ENCODE measurements at regions not wholly inside any gene's neighbourhood (a gene's known extent, or its start where the extent isn't known, plus 50 kb on each side); places are given as distances from the start of the nearest gene placed in this dataset.
"Not testable (repeated sequence)": the region's sequence is repeated elsewhere in the genome, so short reads cannot be mapped to it uniquely, and the experiment has no call there.

DNA sequence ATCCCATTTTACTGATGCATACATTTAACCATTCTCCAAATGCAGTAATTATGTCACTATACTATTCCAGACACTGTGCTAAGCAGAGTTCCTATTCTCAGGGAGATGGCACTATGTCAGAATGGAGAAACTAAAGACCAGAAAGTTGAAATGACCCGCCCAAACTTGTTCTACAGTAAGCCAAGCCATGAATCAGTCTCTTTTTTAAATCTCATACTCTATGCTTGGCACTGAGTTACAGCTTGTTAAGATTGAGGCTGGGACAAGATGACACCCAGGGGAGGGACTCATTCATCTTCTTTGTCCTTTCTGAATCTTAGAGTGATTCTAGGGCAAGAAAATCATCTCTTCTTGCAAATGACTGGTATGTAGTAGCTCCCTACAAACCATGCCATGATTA lies 247.0 kb upstream of the CCL2 start:
- intact Hi-C loops (cut with DNase I): no loop called here
- no peak for DNase-seq (ENCODE audit: low spot score)

DNA sequence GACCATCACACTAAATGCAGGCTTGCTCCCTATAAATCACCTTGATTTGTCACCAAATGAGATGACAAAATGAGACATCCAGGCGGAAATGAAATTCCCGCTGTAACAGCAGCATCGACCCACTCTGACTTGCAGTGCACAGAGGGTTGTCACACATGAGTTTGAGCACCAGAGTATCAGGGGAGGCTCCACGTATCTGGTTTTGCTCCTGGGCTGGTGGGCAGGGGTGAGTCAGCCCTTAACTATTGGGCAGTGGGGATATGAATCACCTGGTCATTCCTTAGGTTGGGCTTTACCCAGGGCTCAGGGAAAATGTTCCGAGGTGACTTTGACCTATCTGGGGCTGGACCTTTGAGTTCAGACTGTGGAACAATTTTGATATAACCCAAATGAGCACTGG lies 245.2 kb upstream of the CCL2 start:
- DNase-seq (ENCODE audit: low spot score): no peak
- intact Hi-C loops (cut with DNase I): no loop called here

DNA sequence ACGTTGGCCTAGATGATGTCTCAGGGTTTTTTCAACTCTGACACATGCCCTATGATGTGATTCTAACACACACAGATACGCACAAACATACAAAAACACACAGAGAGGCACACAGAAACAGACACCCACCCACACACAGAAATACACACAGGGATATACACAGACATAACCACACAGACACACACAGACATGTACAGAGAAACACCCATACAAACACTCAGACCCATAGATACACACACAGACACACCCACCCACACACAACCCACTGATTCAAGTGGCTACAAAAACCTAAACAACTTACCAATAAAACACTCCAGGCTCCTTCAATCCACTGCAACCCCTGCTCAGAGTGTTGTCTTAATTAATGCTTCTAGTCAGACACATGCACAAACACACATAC lies 244.6 kb upstream of the CCL2 start:
- DNase-seq (ENCODE audit: low spot score): no peak
- intact Hi-C loops (cut with DNase I): no loop called here

DNA sequence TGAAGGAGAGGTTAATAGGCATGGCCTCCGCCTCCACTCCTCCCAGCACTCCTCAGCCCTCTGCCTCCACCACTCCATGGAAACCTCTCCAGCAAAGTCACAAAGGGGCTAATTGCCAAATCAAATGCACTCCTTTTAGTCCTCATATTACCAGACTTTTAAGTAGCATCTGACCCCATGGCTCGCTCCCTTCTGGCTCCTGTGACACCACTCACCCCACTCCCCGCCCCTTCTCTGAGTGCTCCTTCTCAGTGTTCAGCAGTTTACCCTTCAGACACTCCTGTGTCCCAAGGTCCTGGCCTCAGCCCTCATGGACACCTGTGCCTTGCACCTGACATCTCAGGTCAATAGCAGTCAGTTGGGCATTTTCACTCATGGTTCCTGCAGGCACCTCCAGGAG lies 243.5 kb upstream of the CCL2 start:
- intact Hi-C loops (cut with DNase I): no loop called here

DNA sequence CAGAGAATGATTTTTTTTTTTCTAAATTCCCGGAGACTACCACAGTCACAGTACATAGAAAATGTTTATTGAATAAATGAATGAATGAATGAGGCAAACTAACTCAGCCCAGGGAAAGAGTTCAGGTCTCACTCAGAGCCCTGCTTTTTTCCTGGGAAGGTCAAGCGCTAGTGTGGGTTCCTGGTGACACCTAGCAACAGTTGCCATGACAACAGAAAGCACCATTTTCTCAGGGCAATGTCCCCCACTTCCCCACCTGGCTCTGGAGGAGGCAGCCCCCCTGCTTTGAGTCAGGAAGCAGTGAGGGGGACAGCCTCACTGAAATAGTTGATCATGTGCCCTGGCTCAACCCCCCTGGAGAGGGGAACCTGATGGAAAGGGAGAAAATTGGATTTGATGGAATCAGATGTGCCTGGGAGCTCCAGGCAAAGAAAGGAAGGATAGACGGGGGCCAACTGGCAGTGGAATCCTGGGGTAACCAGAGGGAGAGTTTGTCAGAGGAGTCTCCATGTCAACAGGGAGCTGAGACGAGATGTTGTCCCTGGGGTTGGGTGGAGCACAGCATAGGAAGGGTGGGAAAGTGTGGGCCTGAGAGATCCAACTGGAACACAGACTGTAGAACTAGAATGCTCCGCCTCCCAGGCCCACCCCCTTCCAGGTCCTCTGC lies 242.2 kb upstream of the CCL2 start:
- intact Hi-C loops (cut with DNase I): no loop called here

More for the DNA sequence above, 243.5 kb upstream of the CCL2 start:
- no peak for DNase-seq (ENCODE audit: low spot score)

DNA sequence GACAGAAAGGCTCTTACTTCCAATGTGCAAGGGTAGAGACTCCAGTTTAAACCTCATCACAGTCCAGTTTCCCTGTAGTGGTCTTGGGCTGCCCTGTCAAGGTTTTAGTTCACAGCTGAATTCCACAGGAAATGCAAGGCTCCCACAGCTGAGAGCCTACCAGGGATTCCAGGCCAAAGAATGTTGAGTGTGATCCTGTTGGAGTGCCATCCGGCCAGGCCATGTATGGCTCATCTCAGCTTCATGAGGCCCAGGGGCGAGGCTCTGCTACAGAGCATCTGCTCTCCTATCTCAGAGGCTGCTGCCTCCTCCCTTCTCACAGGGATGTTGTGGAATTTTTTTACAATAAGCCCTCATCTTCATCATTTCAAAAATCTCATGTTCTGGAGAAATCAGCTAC lies 239.8 kb upstream of the CCL2 start:
- intact Hi-C loops (cut with DNase I): no loop called here
- no peak for DNase-seq (ENCODE audit: low spot score)

More for the DNA sequence above, 242.2 kb upstream of the CCL2 start:
- no peak for DNase-seq (ENCODE audit: low spot score)

DNA sequence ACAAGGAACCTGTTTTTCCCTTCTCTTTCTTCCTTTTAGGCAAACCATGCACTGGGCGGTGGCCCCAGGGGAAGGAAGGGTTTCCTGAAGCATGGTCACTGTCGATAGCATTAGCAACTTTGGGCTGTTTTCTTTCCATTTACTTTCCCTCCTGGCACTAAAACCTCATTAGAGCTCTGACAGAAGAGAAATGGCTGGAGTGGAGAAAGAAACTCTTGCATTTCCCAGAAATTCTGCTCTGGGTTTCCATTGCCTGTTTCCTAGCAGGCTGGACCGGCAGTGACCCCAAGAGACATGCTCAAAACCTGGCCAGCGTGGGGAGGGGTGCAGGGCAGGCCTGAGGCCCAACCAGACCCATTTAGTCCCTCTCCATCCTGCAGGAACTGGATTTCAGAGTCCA lies 230.7 kb upstream of the CCL2 start:
- intact Hi-C loops (cut with DNase I): no loop called here

DNA sequence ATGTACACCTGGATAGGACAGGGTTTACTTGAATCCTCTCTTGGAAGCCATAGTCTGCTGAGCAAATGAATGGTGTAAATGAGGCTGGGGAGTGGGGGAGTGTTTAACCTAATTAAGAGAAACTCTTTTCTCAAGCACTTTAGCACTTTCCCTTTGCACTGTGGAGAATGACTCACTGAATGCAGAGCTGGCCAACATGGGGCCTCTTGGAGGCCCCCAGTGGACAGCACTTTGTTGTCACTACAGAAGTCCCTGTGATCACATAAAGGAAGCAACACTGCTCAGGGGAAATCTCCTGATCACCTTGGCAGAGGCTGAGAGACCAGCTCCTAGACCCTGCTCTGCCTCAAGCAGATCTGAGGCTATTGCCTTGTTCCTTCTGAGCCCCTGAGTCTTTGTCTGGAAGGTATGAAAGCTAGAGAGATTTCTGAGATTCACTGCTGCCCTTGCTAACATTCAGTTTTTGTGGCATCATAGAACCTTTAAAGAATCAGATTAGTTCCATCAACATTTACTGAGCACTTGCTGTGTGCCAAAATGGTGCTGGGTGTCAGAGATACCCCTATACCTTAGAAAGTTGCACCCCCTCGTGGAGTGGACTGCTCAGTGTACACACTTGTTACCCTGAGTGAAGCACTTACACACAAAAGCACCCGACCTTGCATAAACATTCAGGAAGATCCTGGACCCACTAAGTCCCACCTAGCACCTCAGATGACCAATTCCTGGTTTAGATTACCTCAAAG lies 230.1 kb upstream of the CCL2 start:
- intact Hi-C loops (cut with DNase I): no loop called here
- DNase-seq (ENCODE audit: low spot score): no peak

More for the DNA sequence above, 230.7 kb upstream of the CCL2 start:
- DNase-seq (ENCODE audit: low spot score): no peak

DNA sequence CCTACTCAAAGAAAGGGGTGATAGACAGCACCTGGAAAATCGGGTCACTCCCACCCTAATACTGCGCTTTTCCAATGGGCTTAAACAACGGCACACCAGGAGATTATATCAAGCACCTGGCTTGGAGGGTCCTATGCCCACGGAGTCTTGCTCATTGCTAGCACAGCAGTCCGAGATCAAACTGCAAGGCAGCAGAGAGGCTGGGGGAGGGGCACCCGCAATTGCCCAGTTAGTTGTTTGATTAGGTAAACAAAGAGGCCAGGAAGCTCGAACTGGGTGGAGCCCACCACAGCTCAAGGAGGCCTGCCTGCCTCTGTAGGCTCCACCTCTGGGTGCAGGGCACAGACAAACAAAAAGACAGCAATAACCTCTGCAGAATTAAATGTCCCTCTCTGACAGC lies 224.5 kb upstream of the CCL2 start:
- intact Hi-C loops (cut with DNase I); DNase-seq (ENCODE audit: low spot score): not testable (repeated sequence)

DNA sequence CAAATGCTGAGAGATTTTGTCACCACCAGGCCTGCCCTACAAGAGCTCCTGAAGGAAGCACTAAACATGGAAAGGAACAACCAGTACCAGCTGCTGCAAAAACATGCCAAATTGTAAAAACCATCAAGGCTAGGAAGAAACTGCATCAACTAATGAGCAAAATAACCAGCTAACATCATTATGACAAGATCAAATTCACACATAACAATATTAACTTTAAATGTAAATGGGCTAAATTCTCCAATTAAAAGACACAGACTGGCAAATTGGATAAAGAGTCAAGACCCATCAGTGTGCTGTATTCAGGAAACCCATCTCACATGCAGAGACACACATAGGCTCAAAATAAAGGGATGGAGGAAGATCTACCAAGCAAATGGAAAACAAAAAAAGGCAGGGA lies 222.8 kb upstream of the CCL2 start:
- DNase-seq (ENCODE audit: low spot score); intact Hi-C loops (cut with DNase I): not testable (repeated sequence)

DNA sequence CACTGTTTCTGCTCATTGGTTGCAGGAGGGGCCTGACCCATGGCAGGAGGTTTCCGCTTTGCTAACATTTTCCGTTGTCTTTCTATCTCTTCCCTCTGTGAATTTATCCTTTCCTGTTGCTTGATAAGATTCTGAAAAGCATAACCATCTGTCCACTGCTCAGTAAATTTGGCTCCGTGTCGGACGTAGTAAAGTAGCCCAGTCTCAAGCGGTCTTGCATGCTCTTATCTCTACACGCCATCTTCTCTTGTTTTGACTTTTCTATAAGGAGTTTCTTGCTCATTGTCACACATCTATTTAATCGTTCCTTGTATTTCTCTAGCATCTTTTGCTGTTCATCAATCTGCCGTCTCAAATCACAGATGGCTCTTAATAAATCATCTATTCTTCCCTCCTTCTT lies 216.3 kb upstream of the CCL2 start:
- DNase-seq (ENCODE audit: low spot score); intact Hi-C loops (cut with DNase I): not testable (repeated sequence)

DNA sequence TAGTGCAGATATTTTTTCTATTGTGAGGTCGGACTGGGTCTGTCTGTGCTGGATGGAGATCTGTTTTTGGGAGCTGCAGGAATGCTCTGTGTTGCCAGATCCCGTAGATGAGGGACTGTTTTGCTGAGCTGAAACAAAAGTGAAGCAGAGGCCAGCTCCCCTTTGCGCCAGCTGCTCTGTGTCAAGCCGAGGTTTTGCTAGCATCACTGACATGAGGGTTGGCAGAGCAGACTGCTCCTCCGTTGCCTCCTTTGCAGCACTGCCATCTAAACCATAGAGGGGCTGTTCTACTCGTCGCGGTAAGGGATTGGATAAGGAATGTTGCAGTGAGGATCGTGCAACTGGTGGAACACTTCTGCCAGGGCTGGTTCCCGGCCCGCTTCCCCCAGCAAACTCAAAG lies 215.9 kb upstream of the CCL2 start:
- intact Hi-C loops (cut with DNase I); DNase-seq (ENCODE audit: low spot score): not testable (repeated sequence)

DNA sequence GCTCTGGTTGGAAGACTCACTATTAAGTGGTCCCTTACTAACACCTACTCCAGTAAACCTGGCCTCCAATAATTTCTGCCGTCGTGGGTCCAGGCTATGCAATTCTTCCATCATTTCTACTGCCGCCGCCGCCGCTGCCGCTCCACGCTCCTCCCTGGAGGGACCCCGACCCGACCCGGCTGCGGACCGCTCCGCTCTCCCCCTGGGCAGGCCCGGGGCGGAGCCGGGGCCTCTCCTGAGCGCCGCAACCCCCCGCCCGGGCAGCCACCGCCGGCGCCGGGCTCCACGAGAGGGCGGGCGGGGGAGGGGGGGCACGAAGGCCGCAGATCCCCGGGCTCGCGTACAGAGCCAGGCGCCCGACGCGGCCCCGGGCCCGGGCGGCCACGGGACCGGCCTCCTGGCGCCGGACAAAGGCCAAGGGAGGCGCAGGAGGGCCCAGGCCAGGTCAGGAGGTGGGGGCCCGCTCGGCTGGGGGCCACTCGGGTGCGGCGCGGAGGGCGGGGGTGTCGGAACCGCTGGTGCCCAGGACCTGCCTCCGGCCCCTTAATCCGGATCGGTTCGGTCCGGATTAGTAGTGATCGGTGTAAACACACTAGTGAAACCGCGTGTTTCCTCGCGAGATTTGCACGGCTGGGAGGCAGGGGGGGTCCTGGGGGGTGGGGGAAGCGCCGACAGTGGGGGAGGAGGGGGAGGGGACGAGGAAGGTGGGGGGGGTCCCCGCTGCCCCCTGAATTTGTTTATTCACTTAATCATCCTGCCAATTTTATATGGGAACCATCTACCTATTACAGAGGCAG lies 215.1 kb upstream of the CCL2 start:
- DNase-seq (ENCODE audit: low spot score); intact Hi-C loops (cut with DNase I): not testable (repeated sequence)

DNA sequence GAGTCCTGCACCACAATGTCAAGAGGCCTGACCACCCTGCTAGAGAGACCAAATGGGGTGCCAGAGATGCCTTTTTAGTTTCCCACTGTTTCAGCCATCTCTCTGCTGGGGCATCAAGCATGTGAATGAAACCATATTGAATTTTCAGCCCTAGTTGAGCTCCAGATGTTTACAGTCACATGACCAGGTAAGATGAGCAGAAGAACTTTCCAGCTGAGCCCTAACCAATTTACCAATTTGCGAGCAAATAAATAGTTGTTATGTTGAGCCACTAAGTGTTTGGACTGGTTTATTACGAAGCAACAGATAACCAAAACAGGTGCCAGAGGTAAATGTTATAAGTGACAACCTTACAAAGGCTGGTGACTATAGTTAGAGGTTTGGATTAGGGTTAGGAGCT lies 209.1 kb upstream of the CCL2 start:
- no peak for DNase-seq (ENCODE audit: low spot score)
- intact Hi-C loops (cut with DNase I): no loop called here

DNA sequence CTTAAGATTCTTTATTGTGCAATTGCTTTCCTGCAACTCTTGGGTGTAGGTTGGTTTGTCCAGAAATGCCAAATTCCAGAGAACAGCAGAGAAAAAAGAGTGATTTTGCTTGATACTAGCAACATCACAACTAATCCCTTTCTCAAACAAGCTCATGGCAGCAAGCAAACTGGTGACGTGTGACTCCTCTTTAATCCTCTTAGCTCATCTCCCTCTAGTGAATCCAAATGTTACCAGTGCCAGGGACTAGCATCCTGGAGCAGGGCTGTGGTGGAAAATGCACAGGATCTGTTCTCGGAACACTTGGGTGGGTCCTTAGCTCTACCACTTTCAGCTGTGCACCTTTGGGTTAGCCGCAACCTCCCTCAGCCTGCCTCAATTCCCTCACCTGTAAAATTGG lies 204.0 kb upstream of the CCL2 start:
- no peak for DNase-seq (ENCODE audit: low spot score)
- intact Hi-C loops (cut with DNase I): no loop called here

DNA sequence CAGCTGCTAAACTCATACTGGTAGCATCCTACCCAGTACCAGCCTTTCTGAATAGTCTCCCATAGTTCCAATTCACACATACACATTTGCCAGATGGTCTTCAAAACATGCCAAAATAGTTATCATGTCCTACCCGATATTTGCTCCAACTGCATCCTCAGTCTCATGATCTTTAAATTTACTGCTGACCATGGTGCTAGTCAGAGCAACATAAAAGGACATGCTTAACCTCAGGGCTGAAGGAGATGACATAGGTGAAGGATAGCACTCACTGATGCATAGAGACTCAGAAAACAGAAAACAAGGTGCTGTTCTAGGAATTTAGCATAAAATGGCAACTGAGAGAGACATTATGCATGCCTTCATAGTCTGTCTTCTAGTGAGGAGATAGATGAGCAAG lies 200.6 kb upstream of the CCL2 start:
- intact Hi-C loops (cut with DNase I): no loop called here
- no peak for DNase-seq (ENCODE audit: low spot score)

DNA sequence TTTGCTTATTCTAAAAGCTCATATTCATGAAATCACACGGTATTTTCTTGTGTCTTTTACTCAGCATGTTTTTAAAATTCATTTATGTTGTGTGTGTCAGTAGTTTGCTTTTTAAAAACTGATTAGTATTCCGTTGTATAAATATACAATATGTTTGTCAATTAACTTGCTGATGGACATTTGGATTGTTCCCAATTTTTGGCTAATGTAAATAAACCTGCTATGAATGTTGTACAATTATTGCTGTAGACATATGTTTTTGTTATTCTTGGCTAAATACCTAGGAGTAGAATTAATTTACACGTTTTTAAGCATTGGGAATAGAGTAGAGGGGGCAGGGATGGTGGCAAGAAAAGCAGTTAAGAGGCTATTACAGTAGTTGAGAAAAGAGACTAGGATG lies 199.5 kb upstream of the CCL2 start:
- DNase-seq (ENCODE audit: low spot score): no peak
- intact Hi-C loops (cut with DNase I): no loop called here

DNA sequence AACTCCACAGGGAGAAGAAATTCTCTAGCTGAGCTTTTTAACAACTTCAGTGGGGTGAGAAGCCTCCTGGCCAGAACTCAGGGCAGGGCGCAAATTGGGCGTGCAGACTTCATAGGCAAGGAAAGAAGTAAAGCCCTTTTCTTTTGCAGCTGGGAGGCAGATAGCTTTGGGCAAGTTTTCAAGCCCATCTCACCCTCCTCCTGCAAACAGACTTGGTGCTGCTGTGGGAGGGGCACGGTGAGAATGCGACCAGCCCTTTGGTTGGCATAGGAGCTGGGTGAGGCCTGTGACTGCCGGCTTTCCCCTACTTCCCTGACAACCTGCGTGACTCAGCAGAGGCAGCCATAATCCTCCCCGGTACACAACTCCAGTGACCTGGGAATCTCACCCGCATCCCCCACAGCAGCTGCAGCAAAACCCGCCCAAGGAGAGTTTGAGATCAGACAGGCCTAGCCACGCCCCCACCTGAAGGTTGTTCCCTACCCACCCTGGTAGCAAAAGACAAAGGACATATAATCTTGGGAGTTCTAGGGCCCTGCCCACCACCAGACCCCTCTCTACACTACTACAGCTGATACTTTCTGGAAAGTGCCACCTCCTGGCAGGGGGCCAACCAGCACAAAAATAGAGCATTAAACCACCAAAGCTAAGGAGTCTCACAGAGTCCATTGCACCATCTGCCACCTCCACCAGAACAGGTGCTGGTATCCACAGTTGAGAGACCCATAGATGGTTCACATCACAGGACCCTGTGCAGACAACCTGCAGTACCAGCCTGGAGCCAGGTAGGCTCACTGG lies 195.5 kb upstream of the CCL2 start:
- DNase-seq (ENCODE audit: low spot score): no peak
- intact Hi-C loops (cut with DNase I): no loop called here

DNA sequence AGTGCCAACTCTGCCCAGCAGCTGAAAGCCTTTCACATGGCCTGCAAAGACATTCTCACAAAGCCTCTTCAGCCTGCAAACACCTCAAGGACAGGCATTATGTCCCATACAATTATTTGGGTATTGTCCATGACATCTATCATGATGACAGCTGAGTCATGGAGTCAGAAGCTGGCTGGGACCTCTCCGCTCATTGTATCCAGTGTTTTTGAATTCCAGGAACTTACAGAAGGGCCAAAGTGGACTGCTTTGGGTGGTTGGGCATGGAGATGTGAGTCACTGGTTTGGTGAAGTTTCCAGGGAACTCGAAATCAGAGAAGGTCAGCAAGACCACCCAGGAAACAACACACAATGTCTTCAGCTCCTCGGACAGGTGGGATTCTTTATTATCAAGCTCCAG lies 188.6 kb upstream of the CCL2 start:
- intact Hi-C loops (cut with DNase I): no loop called here
- DNase-seq (ENCODE audit: low spot score): no peak

DNA sequence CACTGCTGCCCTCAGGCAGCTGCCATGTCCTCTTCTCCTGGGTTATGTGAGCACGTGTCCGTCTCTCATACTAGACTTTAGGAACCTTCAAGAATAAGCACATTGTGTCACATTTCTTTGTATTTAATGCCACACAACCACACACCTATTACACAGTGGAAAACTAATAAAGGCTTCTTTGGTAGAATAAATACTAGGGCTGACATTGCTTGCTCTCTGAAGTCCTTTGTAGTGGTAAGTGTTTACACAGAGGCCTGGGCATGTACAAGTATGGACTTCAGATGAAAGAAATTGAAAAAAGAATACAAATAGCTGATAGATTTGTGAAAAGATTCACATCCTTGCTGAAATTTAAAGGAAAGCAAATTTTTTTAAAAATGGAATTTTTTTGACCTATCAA lies 188.1 kb upstream of the CCL2 start:
- intact Hi-C loops (cut with DNase I): no loop called here

More for the DNA sequence above, 188.1 kb upstream of the CCL2 start:
- no peak for DNase-seq (ENCODE audit: low spot score)
